ENCODE measurements at regions not wholly inside any gene's neighbourhood (a gene's known extent, or its start where the extent isn't known, plus 50 kb on each side); places are given as distances from the start of the nearest gene placed in this dataset.

- in situ Hi-C loops (cut with HindIII; ENCODE audit: low pct_ligation_motif_present, low sequenced_read_pairs): no loop called here
- DNase-seq: no peak
- H3K27ac ChIP-seq: peak overlapping the region; percentile 43
Measured at GRCh38 chr10:44476409-44477045, 91.6 kb upstream of the CXCL12 start.

GRCh38 chr10:44477046-44477425, 92.1 kb upstream of the CXCL12 start:
- in situ Hi-C loops (cut with HindIII; ENCODE audit: low pct_ligation_motif_present, low sequenced_read_pairs): no loop called here
- no peak for TF ChIP-seq CTCF (IDR thresholded peaks at IDR 0.05; ENCODE audit: low read depth, low read length, missing control alignments)
- peak; percentile 75 for DNase-seq
- H3K4me3 ChIP-seq (ENCODE audit: low read depth, low read length): no peak overlapping the region
- H3K27ac ChIP-seq: peak overlapping the region; percentile 43
- H3K27me3 ChIP-seq (replicated peaks): no peaks in the 10 kb centered on the region
- H3K36me3 ChIP-seq (replicated peaks): no peaks in the 10 kb centered on the region

More at GRCh38 chr10:44476409-44477045, 91.6 kb upstream of the CXCL12 start:
- no peaks in the 10 kb centered on the region for H3K27me3 ChIP-seq (replicated peaks)
- no peak for TF ChIP-seq CTCF (IDR thresholded peaks at IDR 0.05; ENCODE audit: low read depth, low read length, missing control alignments)
- H3K4me3 ChIP-seq (ENCODE audit: low read depth, low read length): no peak overlapping the region
- H3K36me3 ChIP-seq (replicated peaks): no peaks in the 10 kb centered on the region

- H3K27ac ChIP-seq: peak overlapping the region; percentile 43
- DNase-seq: peak; percentile 68
- no peak for TF ChIP-seq CTCF (IDR thresholded peaks at IDR 0.05; ENCODE audit: low read depth, low read length, missing control alignments)
- H3K36me3 ChIP-seq (replicated peaks): no peaks in the 10 kb centered on the region
- in situ Hi-C loops (cut with HindIII; ENCODE audit: low pct_ligation_motif_present, low sequenced_read_pairs): no loop called here
- no peaks in the 10 kb centered on the region for H3K27me3 ChIP-seq (replicated peaks)
- H3K4me3 ChIP-seq (ENCODE audit: low read depth, low read length): no peak overlapping the region
Measured at GRCh38 chr10:44478040-44478439, 93.1 kb upstream of the CXCL12 start.

GRCh38 chr10:44478876-44479705, 94.2 kb upstream of the CXCL12 start:
- no peaks in the 10 kb centered on the region for H3K27me3 ChIP-seq (replicated peaks)
- H3K4me3 ChIP-seq (ENCODE audit: low read depth, low read length): no peak overlapping the region
- no peak overlapping the region for H3K27ac ChIP-seq
- no peak for DNase-seq
- H3K36me3 ChIP-seq (replicated peaks): no peaks in the 10 kb centered on the region
- in situ Hi-C loops (cut with HindIII; ENCODE audit: low pct_ligation_motif_present, low sequenced_read_pairs): no loop called here
- TF ChIP-seq CTCF (IDR thresholded peaks at IDR 0.05; ENCODE audit: low read depth, low read length, missing control alignments): no peak

- no peak for DNase-seq
- in situ Hi-C loops (cut with HindIII; ENCODE audit: low pct_ligation_motif_present, low sequenced_read_pairs): no loop called here
- TF ChIP-seq CTCF (IDR thresholded peaks at IDR 0.05; ENCODE audit: low read depth, low read length, missing control alignments): no peak
Measured at GRCh38 chr10:44492678-44493077, 107.8 kb upstream of the CXCL12 start.

More at GRCh38 chr10:44492678-44493077, 107.8 kb upstream of the CXCL12 start:
- no peaks in the 10 kb centered on the region for H3K36me3 ChIP-seq (replicated peaks)
- H3K4me3 ChIP-seq (ENCODE audit: low read depth, low read length): no peak overlapping the region
- H3K27ac ChIP-seq: no peak overlapping the region
- H3K27me3 ChIP-seq (replicated peaks): no peaks in the 10 kb centered on the region
